Endodermal cell (in vitro differentiated cells): ENCODE measurements at regions not wholly inside any gene's neighbourhood (a gene's known extent, or its start where the extent isn't known, plus 50 kb on each side); places are given as distances from the start of the nearest gene placed in this dataset.

Experiments
- DNase-seq: peaks from one replicate; pipeline ENCODE4 v3.0.0-alpha.2; 2017
- H3K27ac ChIP-seq: 2 replicates; pipeline ENCODE4 v1.5.1; 2013; ENCODE audit warnings: mild to moderate bottlenecking, low read depth, low read length, moderate library complexity
- H3K27me3 ChIP-seq: 2 replicates; pipeline ENCODE4 v1.6.1; 2013; ENCODE audit warnings: mild to moderate bottlenecking, low read length, moderate library complexity; ENCODE audit not compliant: insufficient read depth, control insufficient read depth, poor library complexity, severe bottlenecking
- H3K36me3 ChIP-seq: 2 replicates; pipeline ENCODE4 v1.7.0; 2013; ENCODE audit warnings: mild to moderate bottlenecking, low read length, moderate library complexity; ENCODE audit not compliant: control insufficient read depth, insufficient read depth
- H3K4me1 ChIP-seq: one replicate; pipeline ENCODE4 v1.7.0; 2013; ENCODE audit warnings: low read length; ENCODE audit not compliant: control insufficient read depth, insufficient read depth
- H3K4me3 ChIP-seq: 2 replicates; pipeline ENCODE4 v1.5.1; 2013; ENCODE audit warnings: mild to moderate bottlenecking, low read length, moderate library complexity
- H3K9ac ChIP-seq: 2 replicates; pipeline ENCODE4 v1.6.1; 2013; ENCODE audit warnings: mild to moderate bottlenecking, low read length, moderate library complexity; ENCODE audit not compliant: poor library complexity, severe bottlenecking; ENCODE audit errors: extremely low read depth
- H3K9me3 ChIP-seq: 2 replicates; pipeline ENCODE4 v1.6.1; 2013; ENCODE audit warnings: mild to moderate bottlenecking, low read length, moderate library complexity; ENCODE audit not compliant: control insufficient read depth
- H3K27ac Mint-ChIP-seq: 2 replicates; pipeline ENCODE4 v1.8.0; 2020; ENCODE audit warnings: mixed read lengths
- H3K27me3 Mint-ChIP-seq: 2 replicates; pipeline ENCODE4 v1.8.0; 2021; ENCODE audit warnings: mild to moderate bottlenecking, mixed read lengths; ENCODE audit not compliant: insufficient read depth
- H3K36me3 Mint-ChIP-seq: 2 replicates; pipeline ENCODE4 v1.8.0; 2020; ENCODE audit warnings: low read depth, mixed read lengths
- H3K4me1 Mint-ChIP-seq: 2 replicates; pipeline ENCODE4 v1.8.0; 2020; ENCODE audit warnings: mixed read lengths
- H3K4me3 Mint-ChIP-seq: 2 replicates; pipeline ENCODE4 v1.8.0; 2020; ENCODE audit warnings: mild to moderate bottlenecking, moderate library complexity, mixed read lengths
- H3K9me3 Mint-ChIP-seq: 2 replicates; pipeline ENCODE4 v1.8.0; 2020; ENCODE audit warnings: mild to moderate bottlenecking, mixed read lengths
- CTCF ChIP-seq: fragments of 200-600 bp; sonication (generic); conservative IDR thresholded peaks from 2 replicates; pipeline ENCODE4 v1.5.0; 2021; ENCODE audit warnings: antibody characterized with exemption, mild to moderate bottlenecking
- WGBS, 2 experiments: methylation state at CpG; one replicate each; pipeline versions ENCODE4 v1.1.5 to v1.1.7; 2013; ENCODE audit warnings: missing lambda C conversion rate in 2 of 2, mixed read lengths in 1 of 2; ENCODE audit not compliant: insufficient coverage in 1 of 2, insufficient read length in 1 of 2; 5-methylcytosine and 5-hydroxymethylcytosine counted together

GRCh38 chr4:180426938-180427337 is 1816.3 kb upstream of the TENM3 start:
- no peak overlapping the region for H3K27ac Mint-ChIP-seq
- WGBS, 2 experiments: 86 to 89% methylated on average over 3 of the region's 3 CpGs
- H3K4me1 Mint-ChIP-seq: peaks cover 6% of the 10 kb centered on the region
- H3K9me3 Mint-ChIP-seq: no peaks in the 10 kb centered on the region
- no peaks in the 10 kb centered on the region for H3K27me3 Mint-ChIP-seq
- no peaks in the 10 kb centered on the region for H3K36me3 ChIP-seq
- TF ChIP-seq CTCF: no peak
- no peak overlapping the region for H3K4me3 ChIP-seq
- no peaks in the 10 kb centered on the region for H3K36me3 Mint-ChIP-seq
- no peaks in the 10 kb centered on the region for H3K9me3 ChIP-seq
- H3K4me1 ChIP-seq: no peaks in the 10 kb centered on the region
- H3K27me3 ChIP-seq: no peaks in the 10 kb centered on the region
- H3K9ac ChIP-seq: no peak overlapping the region
- no peak overlapping the region for H3K27ac ChIP-seq
- H3K4me3 Mint-ChIP-seq: no peak overlapping the region
- DNase-seq: no peak

- DNase-seq: no peak
- no peak for TF ChIP-seq CTCF
- Histone ChIP-seq H3K9ac (no peak overlapping the region), H3K27ac (no peak overlapping the region), H3K36me3 (no peaks in the 10 kb centered on the region), H3K4me3 (no peak overlapping the region), H3K4me1 (no peaks in the 10 kb centered on the region), H3K9me3 (no peaks in the 10 kb centered on the region), H3K27me3 (no peaks in the 10 kb centered on the region)
- Mint-ChIP-seq H3K9me3 (no peaks in the 10 kb centered on the region), H3K4me1 (peaks cover 2% of the 10 kb centered on the region), H3K36me3 (no peaks in the 10 kb centered on the region), H3K4me3 (no peak overlapping the region), H3K27ac (no peak overlapping the region), H3K27me3 (no peaks in the 10 kb centered on the region)
- 66 to 94% methylated on average over 5 to 7 of the region's 7 CpGs for WGBS, 2 experiments
Measured at GRCh38 chr4:180430283-180430682, 1812.9 kb upstream of the TENM3 start.

GRCh38 chr4:180434131-180434895 is 1808.9 kb upstream of the TENM3 start:
- no peak for DNase-seq
- Histone ChIP-seq H3K4me1 (no peaks in the 10 kb centered on the region), H3K36me3 (no peaks in the 10 kb centered on the region), H3K27ac (no peak overlapping the region), H3K9ac (no peak overlapping the region), H3K27me3 (no peaks in the 10 kb centered on the region), H3K9me3 (no peaks in the 10 kb centered on the region), H3K4me3 (no peak overlapping the region)
- Mint-ChIP-seq H3K9me3 (no peaks in the 10 kb centered on the region), H3K27ac (no peak overlapping the region), H3K4me1 (no peaks in the 10 kb centered on the region), H3K36me3 (no peaks in the 10 kb centered on the region), H3K4me3 (no peak overlapping the region), H3K27me3 (no peaks in the 10 kb centered on the region)
- WGBS, 2 experiments: 100% methylated on average over 1 of the region's 3 CpGs; no CpG with 5 or more reads in 1 of the 2 experiments
- TF ChIP-seq CTCF: no peak
